C4-2B (cell line): ENCODE measurements at regions not wholly inside any gene's neighbourhood (a gene's known extent, or its start where the extent isn't known, plus 50 kb on each side); places are given as distances from the start of the nearest gene placed in this dataset.
"Not testable (repeated sequence)": the region's sequence is repeated elsewhere in the genome, so short reads cannot be mapped to it uniquely, and the experiment has no call there.

Experiments used
- CTCF ChIP-seq: fragments of 450-650 bp; conservative IDR thresholded peaks from 2 replicates; pipeline ENCODE4 v1.5.1; 2017; ENCODE audit warnings: mild to moderate bottlenecking
- ZFX ChIP-seq: fragments of 450-650 bp; IDR thresholded peaks from 2 replicates; pipeline ENCODE4 v1.6.1; 2017

DNA sequence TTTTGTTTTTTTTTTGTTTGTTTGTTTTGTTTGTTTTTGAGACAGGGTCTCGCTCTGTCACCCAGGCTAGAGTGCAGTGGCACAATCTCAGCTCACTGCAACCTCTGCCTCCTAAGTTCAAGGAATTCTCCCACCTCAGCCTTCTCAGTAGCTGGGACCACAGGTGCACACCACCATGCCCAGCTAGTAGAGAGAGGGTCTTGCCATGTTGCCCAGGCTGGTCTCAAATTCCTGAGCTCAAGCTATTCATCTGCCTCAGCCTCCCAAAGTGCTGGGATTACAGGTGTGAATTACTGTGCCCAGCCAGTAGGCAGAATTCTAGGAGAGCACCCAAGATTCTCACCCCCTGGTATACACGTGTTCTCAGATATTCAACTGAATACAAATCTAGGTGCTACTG is 139.6 kb upstream of the RAPGEF2 start:
- not testable (repeated sequence) for TF ChIP-seq CTCF, ZFX
